H9 (cell line): ENCODE measurements at regions not wholly inside any gene's neighbourhood (a gene's known extent, or its start where the extent isn't known, plus 50 kb on each side); places are given as distances from the start of the nearest gene placed in this dataset.

Experiments used
- DNase-seq: peaks from one replicate; pipeline ENCODE4 v3.0.0-alpha.2; 2017
- H2AFZ ChIP-seq: one replicate; pipeline ENCODE4 v1.6.1; 2013; ENCODE audit warnings: mild to moderate bottlenecking, low read length, control low read depth, moderate library complexity
- H2AK5ac ChIP-seq: 2 replicates; pipeline ENCODE4 v1.6.1; 2013; ENCODE audit warnings: low read length, control low read depth, mixed read lengths; ENCODE audit not compliant: insufficient read length
- H2BK120ac ChIP-seq: one replicate; pipeline ENCODE4 v1.6.1; 2013; ENCODE audit warnings: low read depth, mild to moderate bottlenecking, low read length, control low read depth, inconsistent platforms; ENCODE audit not compliant: poor library complexity, severe bottlenecking
- H2BK12ac ChIP-seq: 2 replicates; pipeline ENCODE4 v1.6.1; 2013; ENCODE audit warnings: low read length, control low read depth, mixed read lengths, low read depth; ENCODE audit not compliant: insufficient read length
- H2BK15ac ChIP-seq: 2 replicates; pipeline ENCODE4 v1.6.1; 2013; ENCODE audit warnings: low read depth, low read length, control low read depth
- H2BK20ac ChIP-seq: one replicate; pipeline ENCODE4 v1.6.1; 2013; ENCODE audit warnings: low read depth, mild to moderate bottlenecking, low read length, control low read depth, inconsistent platforms; ENCODE audit not compliant: poor library complexity, severe bottlenecking
- H2BK5ac ChIP-seq: 2 replicates; pipeline ENCODE4 v1.6.1; 2013; ENCODE audit warnings: low read length, control low read depth, mixed read lengths; ENCODE audit not compliant: insufficient read length
- H3K14ac ChIP-seq: 2 replicates; pipeline ENCODE4 v1.6.1; 2013; ENCODE audit warnings: low read length, control low read depth; ENCODE audit not compliant: insufficient read depth
- H3K18ac ChIP-seq: 2 replicates; pipeline ENCODE4 v1.6.1; 2013; ENCODE audit warnings: low read depth, mild to moderate bottlenecking, mixed read lengths, low read length, control low read depth; ENCODE audit not compliant: insufficient read length
- H3K23ac ChIP-seq: 2 replicates; pipeline ENCODE4 v1.6.1; 2013; ENCODE audit warnings: low read length, control low read depth, mixed read lengths, low read depth; ENCODE audit not compliant: insufficient read length
- H3K23me2 ChIP-seq: 2 replicates; pipeline ENCODE4 v1.6.1; 2013; ENCODE audit warnings: low read depth, mild to moderate bottlenecking, mixed read lengths, low read length, control low read depth; ENCODE audit not compliant: insufficient read length, poor library complexity, severe bottlenecking
- H3K27ac ChIP-seq: 2 replicates; pipeline ENCODE4 v1.5.1; 2013; ENCODE audit warnings: low read length, control low read depth, mixed read lengths, low read depth; ENCODE audit not compliant: insufficient read length
- H3K27me3 ChIP-seq: 2 replicates; pipeline ENCODE4 v1.6.1; 2013; ENCODE audit warnings: low read length, control low read depth, inconsistent platforms; ENCODE audit not compliant: insufficient read depth
- H3K4ac ChIP-seq: 2 replicates; pipeline ENCODE4 v1.6.1; 2013; ENCODE audit warnings: low read depth, mild to moderate bottlenecking, control low read depth, inconsistent platforms, low read length, moderate library complexity
- H3K4me1 ChIP-seq: 2 replicates; pipeline ENCODE4 v1.6.1; 2013; ENCODE audit warnings: low read length, control low read depth, inconsistent platforms; ENCODE audit not compliant: insufficient read depth
- H3K4me2 ChIP-seq: 2 replicates; pipeline ENCODE4 v1.6.1; 2013; ENCODE audit warnings: low read length, control low read depth, mixed read lengths; ENCODE audit not compliant: insufficient read length, insufficient read depth
- H3K56ac ChIP-seq: 2 replicates; pipeline ENCODE4 v1.6.1; 2013; ENCODE audit warnings: low read depth, mild to moderate bottlenecking, mixed read lengths, low read length, control low read depth; ENCODE audit not compliant: insufficient read length
- H3K79me1 ChIP-seq: 2 replicates; pipeline ENCODE4 v1.6.1; 2013; ENCODE audit warnings: low read depth, mild to moderate bottlenecking, moderate library complexity, low read length, control low read depth, inconsistent platforms; ENCODE audit not compliant: insufficient read depth, poor library complexity, severe bottlenecking
- H3K79me2 ChIP-seq: 2 replicates; pipeline ENCODE4 v1.6.1; 2013; ENCODE audit warnings: low read length, control low read depth, inconsistent platforms; ENCODE audit not compliant: insufficient read depth
- H3K9ac ChIP-seq: 2 replicates; pipeline ENCODE4 v1.6.1; 2013; ENCODE audit warnings: low read length, control low read depth, mixed read lengths; ENCODE audit not compliant: insufficient read length; ENCODE audit errors: extremely low read depth
- H3K9me3 ChIP-seq: one replicate; pipeline ENCODE4 v1.6.1; 2013; ENCODE audit warnings: low read depth, low read length, inconsistent platforms; ENCODE audit not compliant: control insufficient read depth
- H3T11ph ChIP-seq: one replicate; pipeline ENCODE4 v1.6.1; 2013; ENCODE audit warnings: mild to moderate bottlenecking, low read length, control low read depth, inconsistent platforms
- H4K20me1 ChIP-seq: one replicate; pipeline ENCODE4 v1.6.1; 2013; ENCODE audit not compliant: control insufficient read depth, insufficient read length, insufficient read depth
- H4K5ac ChIP-seq: 2 replicates; pipeline ENCODE4 v1.6.1; 2013; ENCODE audit warnings: low read depth, mild to moderate bottlenecking, mixed read lengths, low read length, control low read depth; ENCODE audit not compliant: insufficient read length
- H4K8ac ChIP-seq: replicated peaks from 2 replicates; pipeline ENCODE4 v1.6.1; 2013; ENCODE audit warnings: low read length, control low read depth, mixed read lengths, low read depth; ENCODE audit not compliant: insufficient read length
- H4K91ac ChIP-seq: 2 replicates; pipeline ENCODE4 v1.6.1; 2013; ENCODE audit warnings: low read depth, mild to moderate bottlenecking, moderate library complexity, mixed read lengths, low read length, control low read depth; ENCODE audit not compliant: insufficient read length
- H3K27ac Mint-ChIP-seq, 3 experiments: 2 replicates in 2 of 3; 3 replicates in 1 of 3; pipeline ENCODE4 v1.8.0; 2020 to 2021; ENCODE audit warnings: mixed read lengths in 3 of 3, mild to moderate bottlenecking in 1 of 3, moderate library complexity in 1 of 3
- H3K27me3 Mint-ChIP-seq: 2 replicates; pipeline ENCODE4 v1.8.0; 2021; ENCODE audit warnings: low read depth, mild to moderate bottlenecking, moderate library complexity, mixed read lengths
- H3K36me3 Mint-ChIP-seq, 3 experiments: 2 replicates in 2 of 3; 3 replicates in 1 of 3; pipeline ENCODE4 v1.8.0; 2020 to 2021; ENCODE audit warnings: low read depth in 3 of 3, mixed read lengths in 3 of 3; ENCODE audit not compliant: insufficient read depth in 1 of 3
- H3K4me1 Mint-ChIP-seq, 2 experiments: 2 replicates each; pipeline ENCODE4 v1.8.0; 2020; ENCODE audit warnings: mixed read lengths in 2 of 2
- H3K4me3 Mint-ChIP-seq, 2 experiments: 2 replicates in 1 of 2; 3 replicates in 1 of 2; pipeline ENCODE4 v1.8.0; 2020 to 2021; ENCODE audit warnings: mild to moderate bottlenecking in 2 of 2, mixed read lengths in 2 of 2, moderate library complexity in 1 of 2
- H3K9me3 Mint-ChIP-seq, 2 experiments: 2 replicates in 1 of 2; 3 replicates in 1 of 2; pipeline ENCODE4 v1.8.0; 2020; ENCODE audit warnings: mild to moderate bottlenecking in 2 of 2, mixed read lengths in 2 of 2, moderate library complexity in 1 of 2
- CTCF ChIP-seq: fragments of 200-600 bp; sonication (generic); conservative IDR thresholded peaks from 3 replicates; pipeline ENCODE4 v1.8.0; 2021; ENCODE audit warnings: antibody characterized with exemption, mild to moderate bottlenecking
- WGBS: extraction: QIAGEN DNeasy Blood & Tissue Kit; methylation state at CpG from one replicate; pipeline ENCODE4 v1.1.7; 2013; ENCODE audit warnings: missing lambda C conversion rate, low lambda C conversion rate, mixed read lengths; ENCODE audit not compliant: insufficient read length; ENCODE audit errors: extremely low coverage; 5-methylcytosine and 5-hydroxymethylcytosine counted together

GRCh38 chr3:39748763-39749162, 60.6 kb upstream of the MYRIP start:
- H3K27me3 Mint-ChIP-seq: no peaks in the 10 kb centered on the region; the same call in 1 of the 2 replicates
- H3K27ac ChIP-seq: no peak overlapping the region
- H4K91ac ChIP-seq: no peak overlapping the region
- H2AFZ ChIP-seq: no peak overlapping the region
- no peaks in the 10 kb centered on the region for H3K79me1 ChIP-seq
- H3K23ac ChIP-seq: no peak overlapping the region
- no peaks in the 10 kb centered on the region for H3K9me3 ChIP-seq
- no peak overlapping the region for H4K5ac ChIP-seq
- no peak for TF ChIP-seq CTCF
- H2BK5ac ChIP-seq: no peak overlapping the region
- no peak overlapping the region for H2BK12ac ChIP-seq
- no peak overlapping the region for H3T11ph ChIP-seq
- no peaks in the 10 kb centered on the region for H3K27me3 ChIP-seq
- no peak overlapping the region for H3K4me2 ChIP-seq
- peaks cover 0 to 2% of the 10 kb centered on the region in 2 experiments; a peak in 2 of 4 replicates for H3K4me1 Mint-ChIP-seq
- H3K18ac ChIP-seq: no peak overlapping the region
- H3K4ac ChIP-seq: no peak overlapping the region
- H3K4me3 Mint-ChIP-seq: no peak overlapping the region
- no peaks in the 10 kb centered on the region for H3K4me1 ChIP-seq
- H4K20me1 ChIP-seq: no peaks in the 10 kb centered on the region
- H3K36me3 Mint-ChIP-seq: no peaks in the 10 kb centered on the region
- H3K9ac ChIP-seq: no peak overlapping the region
- H3K14ac ChIP-seq: no peak overlapping the region
- no peak overlapping the region for H2BK120ac ChIP-seq
- H3K56ac ChIP-seq: no peak overlapping the region
- no peaks in the 10 kb centered on the region for H3K79me2 ChIP-seq
- H2AK5ac ChIP-seq: no peak overlapping the region
- WGBS: no CpG with 5 or more reads among the region's 2 CpGs
- DNase-seq: no peak
- no peak overlapping the region for H2BK15ac ChIP-seq
- no peak overlapping the region for H2BK20ac ChIP-seq
- no peaks in the 10 kb centered on the region for H3K23me2 ChIP-seq
- no peak overlapping the region for H4K8ac ChIP-seq
- no peaks in the 10 kb centered on the region; a peak in 1 of 5 replicates for H3K9me3 Mint-ChIP-seq
- no peak overlapping the region for H3K27ac Mint-ChIP-seq
